Astrocyte (in vitro differentiated cells and primary cell): ENCODE measurements at regions not wholly inside any gene's neighbourhood (a gene's known extent, or its start where the extent isn't known, plus 50 kb on each side); places are given as distances from the start of the nearest gene placed in this dataset.

Experiments used
- DNase-seq: peaks from one replicate; pipeline ENCODE4 v3.0.0-alpha.2; 2010; ENCODE audit warnings: low read depth
- FAIRE-seq: peaks from 2 replicates; lab custom pipeline; 2011; peaks lifted over from hg19 to GRCh38; lab: Jason Lieb, UNC
- H2AFZ ChIP-seq: 2 replicates; pipeline ENCODE4 v1.6.0; 2012; ENCODE audit warnings: low read depth, low read length, inconsistent platforms
- H3K27ac ChIP-seq: 2 replicates; pipeline ENCODE4 v1.5.1; 2011; ENCODE audit warnings: low read depth, low read length, inconsistent platforms
- H3K27me3 ChIP-seq: 2 replicates; pipeline ENCODE4 v1.6.0; 2011; ENCODE audit warnings: low read length, inconsistent platforms; ENCODE audit not compliant: insufficient read depth
- H3K36me3 ChIP-seq: 2 replicates; pipeline ENCODE4 v1.5.1; 2011; ENCODE audit warnings: low read length, inconsistent platforms; ENCODE audit not compliant: insufficient read depth
- H3K4me1 ChIP-seq: 2 replicates; pipeline ENCODE4 v1.5.1; 2011; ENCODE audit warnings: low read length, inconsistent platforms; ENCODE audit not compliant: insufficient read depth
- H3K4me2 ChIP-seq: 2 replicates; pipeline ENCODE4 v1.6.0; 2012; ENCODE audit warnings: low read length, inconsistent platforms
- H3K4me3 ChIP-seq: 2 replicates; pipeline ENCODE4 v1.5.1; 2011; ENCODE audit warnings: low read depth, mild to moderate bottlenecking, low read length, inconsistent platforms; ENCODE audit not compliant: insufficient read depth
- H3K79me2 ChIP-seq: 2 replicates; pipeline ENCODE4 v1.6.0; 2012; ENCODE audit warnings: mild to moderate bottlenecking, low read length, inconsistent platforms; ENCODE audit not compliant: insufficient read depth
- H3K9ac ChIP-seq: 2 replicates; pipeline ENCODE4 v1.6.0; 2012; ENCODE audit warnings: mild to moderate bottlenecking, low read length, inconsistent platforms
- H3K9me3 ChIP-seq: 2 replicates; pipeline ENCODE4 v1.5.1; 2012; ENCODE audit warnings: low read depth, mild to moderate bottlenecking, low read length, inconsistent platforms; ENCODE audit not compliant: insufficient read depth
- H4K20me1 ChIP-seq: 2 replicates; pipeline ENCODE4 v1.6.0; 2012; ENCODE audit warnings: low read length, inconsistent platforms; ENCODE audit not compliant: insufficient read depth
- H3K27ac Mint-ChIP-seq: one replicate; pipeline ENCODE4 v1.8.0; 2021; ENCODE audit warnings: mild to moderate bottlenecking, mixed read lengths; ENCODE audit not compliant: unreplicated experiment
- H3K27me3 Mint-ChIP-seq: one replicate; pipeline ENCODE4 v1.8.0; 2021; ENCODE audit warnings: low read depth, mixed read lengths; ENCODE audit not compliant: unreplicated experiment
- H3K36me3 Mint-ChIP-seq: one replicate; pipeline ENCODE4 v1.8.0; 2021; ENCODE audit warnings: low read depth, mixed read lengths; ENCODE audit not compliant: unreplicated experiment
- H3K4me1 Mint-ChIP-seq: one replicate; pipeline ENCODE4 v1.8.0; 2021; ENCODE audit warnings: low read depth, mixed read lengths; ENCODE audit not compliant: unreplicated experiment
- H3K4me3 Mint-ChIP-seq: one replicate; pipeline ENCODE4 v1.8.0; 2021; ENCODE audit warnings: mild to moderate bottlenecking, moderate library complexity, mixed read lengths; ENCODE audit not compliant: unreplicated experiment
- H3K9me3 Mint-ChIP-seq: one replicate; pipeline ENCODE4 v1.8.0; 2021; ENCODE audit warnings: mild to moderate bottlenecking, mixed read lengths; ENCODE audit not compliant: unreplicated experiment
- EZH2 ChIP-seq: IDR thresholded peaks from 2 replicates; pipeline ENCODE4 v1.6.1; 2012; ENCODE audit warnings: mild to moderate bottlenecking, low read length, inconsistent platforms; ENCODE audit not compliant: insufficient read depth
- TF ChIP-seq, protein P1 (sequence below): IDR thresholded peaks from 2 replicates; pipeline ENCODE4 v1.5.1; 2011; ENCODE audit warnings: low read depth, mild to moderate bottlenecking, inconsistent platforms, low read length, moderate library complexity; ENCODE audit not compliant: insufficient read depth

DNA sequence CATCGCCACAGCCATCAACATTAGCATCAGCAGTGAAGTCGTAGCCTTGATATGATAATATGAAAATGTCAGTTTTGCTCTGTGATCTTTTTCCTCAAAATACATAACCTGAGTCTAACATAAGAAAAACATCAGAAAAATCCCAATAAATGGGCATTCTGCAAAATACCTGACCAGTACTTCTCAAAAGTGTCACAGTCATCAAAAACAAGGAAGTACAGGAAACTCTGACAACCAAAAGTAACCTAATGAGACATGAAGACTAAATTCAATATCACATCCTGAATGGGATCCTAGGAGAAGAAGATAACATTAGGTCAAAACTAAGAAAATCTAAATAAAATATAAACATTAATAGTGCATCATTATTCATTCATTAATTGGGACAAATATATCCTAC, 1731.0 kb downstream of the SUCLG1 start:
- Histone ChIP-seq H3K36me3 (no peaks in the 10 kb centered on the region), H3K9me3 (no peaks in the 10 kb centered on the region), H3K27me3 (no peaks in the 10 kb centered on the region), H2AFZ (no peak overlapping the region), H3K4me1 (no peaks in the 10 kb centered on the region), H3K9ac (no peak overlapping the region), H3K27ac (no peak overlapping the region), H3K79me2 (no peaks in the 10 kb centered on the region), H3K4me2 (no peak overlapping the region), H4K20me1 (no peaks in the 10 kb centered on the region), H3K4me3 (no peak overlapping the region)
- FAIRE-seq = no peak
- no peak for DNase-seq
- Mint-ChIP-seq H3K4me1 (no peaks in the 10 kb centered on the region), H3K4me3 (no peak overlapping the region), H3K36me3 (no peaks in the 10 kb centered on the region), H3K27me3 (no peaks in the 10 kb centered on the region), H3K9me3 (no peaks in the 10 kb centered on the region), H3K27ac (no peak overlapping the region)
- TF ChIP-seq, protein P1, sequence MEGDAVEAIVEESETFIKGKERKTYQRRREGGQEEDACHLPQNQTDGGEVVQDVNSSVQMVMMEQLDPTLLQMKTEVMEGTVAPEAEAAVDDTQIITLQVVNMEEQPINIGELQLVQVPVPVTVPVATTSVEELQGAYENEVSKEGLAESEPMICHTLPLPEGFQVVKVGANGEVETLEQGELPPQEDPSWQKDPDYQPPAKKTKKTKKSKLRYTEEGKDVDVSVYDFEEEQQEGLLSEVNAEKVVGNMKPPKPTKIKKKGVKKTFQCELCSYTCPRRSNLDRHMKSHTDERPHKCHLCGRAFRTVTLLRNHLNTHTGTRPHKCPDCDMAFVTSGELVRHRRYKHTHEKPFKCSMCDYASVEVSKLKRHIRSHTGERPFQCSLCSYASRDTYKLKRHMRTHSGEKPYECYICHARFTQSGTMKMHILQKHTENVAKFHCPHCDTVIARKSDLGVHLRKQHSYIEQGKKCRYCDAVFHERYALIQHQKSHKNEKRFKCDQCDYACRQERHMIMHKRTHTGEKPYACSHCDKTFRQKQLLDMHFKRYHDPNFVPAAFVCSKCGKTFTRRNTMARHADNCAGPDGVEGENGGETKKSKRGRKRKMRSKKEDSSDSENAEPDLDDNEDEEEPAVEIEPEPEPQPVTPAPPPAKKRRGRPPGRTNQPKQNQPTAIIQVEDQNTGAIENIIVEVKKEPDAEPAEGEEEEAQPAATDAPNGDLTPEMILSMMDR = no peak
- no peak for TF ChIP-seq EZH2

DNA sequence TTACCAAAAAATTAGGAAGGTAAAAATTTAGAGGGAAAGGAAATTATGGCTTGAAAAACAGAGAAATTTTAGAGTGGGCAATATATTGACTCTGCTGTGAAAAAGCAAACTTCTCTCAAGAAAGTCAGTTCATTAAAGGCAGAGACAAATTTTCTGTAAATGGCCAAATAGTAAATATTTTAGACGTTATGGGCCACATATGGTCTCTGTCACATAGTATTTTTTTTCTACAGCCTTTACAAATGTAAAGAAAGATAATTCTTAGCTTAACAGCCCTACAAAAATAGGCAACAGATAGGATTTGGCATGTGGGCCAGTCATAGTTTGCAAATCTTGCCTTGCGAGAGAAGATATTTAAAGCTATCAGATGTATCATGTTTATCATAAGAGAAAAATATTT, 1750.4 kb downstream of the SUCLG1 start:
- Histone ChIP-seq H3K4me3 (no peak overlapping the region), H4K20me1 (no peaks in the 10 kb centered on the region), H3K4me1 (no peaks in the 10 kb centered on the region), H3K36me3 (no peaks in the 10 kb centered on the region), H3K9me3 (no peaks in the 10 kb centered on the region), H3K9ac (no peak overlapping the region), H2AFZ (no peak overlapping the region), H3K4me2 (no peak overlapping the region), H3K79me2 (no peaks in the 10 kb centered on the region), H3K27ac (no peak overlapping the region), H3K27me3 (no peaks in the 10 kb centered on the region)
- no peaks in the 10 kb centered on the region for H3K36me3 Mint-ChIP-seq
- H3K9me3 Mint-ChIP-seq = no peaks in the 10 kb centered on the region
- H3K4me1 Mint-ChIP-seq = no peaks in the 10 kb centered on the region
- H3K4me3 Mint-ChIP-seq = no peak overlapping the region
- FAIRE-seq = no peak
- no peak overlapping the region for H3K27ac Mint-ChIP-seq
- TF ChIP-seq, protein P1 = no peak
- TF ChIP-seq EZH2 = no peak
- H3K27me3 Mint-ChIP-seq = no peaks in the 10 kb centered on the region
- DNase-seq = no peak

DNA sequence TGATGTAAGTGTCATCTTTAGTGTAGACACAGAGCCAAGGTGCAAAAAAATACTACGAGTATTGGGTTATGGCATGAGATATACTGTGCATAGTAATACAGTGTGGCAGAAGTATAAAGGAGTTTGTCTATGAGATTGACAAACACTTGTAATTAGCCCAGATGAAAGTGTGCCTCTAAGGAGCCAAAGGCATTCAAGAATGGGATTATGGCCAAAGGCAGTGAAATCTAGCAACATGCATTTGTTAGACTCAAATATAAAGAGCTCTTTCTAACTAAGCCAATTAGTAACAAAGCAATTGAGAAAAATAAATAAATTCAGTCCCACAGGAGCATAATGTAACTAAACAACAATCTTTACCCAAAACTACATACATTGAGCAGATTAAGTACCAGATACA, 1761.8 kb downstream of the SUCLG1 start:
- Mint-ChIP-seq H3K27ac (no peak overlapping the region), H3K4me3 (no peak overlapping the region), H3K9me3 (no peaks in the 10 kb centered on the region), H3K4me1 (no peaks in the 10 kb centered on the region), H3K27me3 (no peaks in the 10 kb centered on the region), H3K36me3 (no peaks in the 10 kb centered on the region)
- Histone ChIP-seq H3K79me2 (no peaks in the 10 kb centered on the region), H3K27ac (no peak overlapping the region), H3K4me1 (no peaks in the 10 kb centered on the region), H3K36me3 (no peaks in the 10 kb centered on the region), H3K4me2 (no peak overlapping the region), H3K4me3 (no peak overlapping the region), H4K20me1 (no peaks in the 10 kb centered on the region), H3K27me3 (no peaks in the 10 kb centered on the region), H2AFZ (no peak overlapping the region), H3K9ac (no peak overlapping the region), H3K9me3 (no peaks in the 10 kb centered on the region)
- no peak for FAIRE-seq
- DNase-seq = no peak
- TF ChIP-seq EZH2 = no peak
- TF ChIP-seq, protein P1 = no peak
